HCT116 (cell line): ENCODE measurements at regions not wholly inside any gene's neighbourhood (a gene's known extent, or its start where the extent isn't known, plus 50 kb on each side); places are given as distances from the start of the nearest gene placed in this dataset.

Experiments used
- ATAC-seq: fragments of 200-7000 bp; cut with Tn5 transposase; 2 replicates; pipeline ENCODE4 v1.9.1; 2020; ENCODE audit warnings: mild to moderate bottlenecking, moderate library complexity
- BruUV-seq: library from RNA; stranded (reverse); fragments of 400-500 nt; replicated peaks from 2 replicates; lab custom pipeline; 2021; lab: Mats Ljungman, UMichigan
- CTCF ChIA-PET: fragments of 300-600 bp; sonication (Branson Sonifier 250); formaldehyde crosslinking; loops from one replicate; lab custom pipeline; 2021; ENCODE audit warnings: antibody characterized with exemption; lab: Charles Lee
- POLR2A ChIA-PET: fragments of 300-600, 350-600 bp; sonication (Branson Sonifier 250); formaldehyde crosslinking; loops from one replicate; lab custom pipeline; 2021; ENCODE audit warnings: antibody characterized with exemption; lab: Charles Lee
- RAD21 ChIA-PET, 2 experiments: fragments of 300-600 bp; sonication (Branson Sonifier 250); formaldehyde crosslinking; loops; one replicate each; lab custom pipeline; 2023; ENCODE audit warnings: low total read pairs in 2 of 2; ENCODE audit not compliant: uncharacterized antibody in 2 of 2, unreplicated experiment in 2 of 2, low non-redundant PET in 1 of 2; lab: Charles Lee
- DNase-seq: peaks from one replicate; pipeline ENCODE4 v3.0.0-alpha.2; 2010; ENCODE audit warnings: low read depth, low spot score
- H2AFZ ChIP-seq: fragments of 200-600 bp; shearing (Covaris generic), sonication (generic); 2 replicates; pipeline ENCODE4 v1.6.1; 2017; ENCODE audit warnings: low read depth, mixed run types, mixed read lengths, antibody characterized with exemption, low read length; ENCODE audit not compliant: poor library complexity, severe bottlenecking
- H3K27ac ChIP-seq: 2 replicates; pipeline ENCODE4 v1.5.1; 2012; ENCODE audit warnings: low read depth, low read length
- H3K27me3 ChIP-seq: fragments of 200-600 bp; sonication (generic); 2 replicates; pipeline ENCODE4 v1.6.1; 2016; ENCODE audit warnings: mixed run types, low read length, mixed read lengths; ENCODE audit not compliant: insufficient read depth
- H3K36me3 ChIP-seq, 2 experiments: fragments of 200-500 bp in 1 of 2; fragments of 200-600 bp in 1 of 2; sonication (Bioruptor generic) in 1 of 2; sonication (generic) in 1 of 2; 2 replicates each; pipeline versions ENCODE4 v1.5.1 to v1.6.1; 2014 to 2016; ENCODE audit warnings: low read length in 2 of 2, inconsistent platforms in 1 of 2, mixed read lengths in 1 of 2, mixed run types in 1 of 2; ENCODE audit not compliant: insufficient read depth in 2 of 2, control insufficient read depth in 1 of 2
- H3K4me1 ChIP-seq, 2 experiments: fragments of 200-600 bp in 1 of 2; sonication (generic) in 1 of 2; 2 replicates each; pipeline versions ENCODE4 v1.5.1 to v1.6.1; 2012 to 2017; ENCODE audit warnings: low read length in 2 of 2, inconsistent platforms in 1 of 2, mild to moderate bottlenecking in 1 of 2, mixed read lengths in 1 of 2, mixed run types in 1 of 2, moderate library complexity in 1 of 2; ENCODE audit not compliant: insufficient read depth in 2 of 2, control insufficient read depth in 1 of 2
- H3K4me2 ChIP-seq: fragments of 200-600 bp; sonication (generic); 2 replicates; pipeline ENCODE4 v1.6.1; 2017; ENCODE audit warnings: mixed run types, low read length, mixed read lengths
- H3K4me3 ChIP-seq, 2 experiments: fragments of 200-600 bp in 1 of 2; sonication (generic) in 1 of 2; replicated peaks in 1 of 2; 2 replicates each; pipeline ENCODE4 v1.5.1; 2011 to 2016; ENCODE audit warnings: low read length in 2 of 2, control low read depth in 1 of 2, low read depth in 1 of 2, mild to moderate bottlenecking in 1 of 2, mixed read lengths in 1 of 2, mixed run types in 1 of 2
- H3K79me2 ChIP-seq: fragments of 200-600 bp; sonication (generic); 2 replicates; pipeline ENCODE4 v1.6.1; 2017; ENCODE audit warnings: mild to moderate bottlenecking, mixed run types, low read length, moderate library complexity, mixed read lengths; ENCODE audit not compliant: insufficient read depth
- H3K9ac ChIP-seq: fragments of 200-600 bp; sonication (generic); 2 replicates; pipeline ENCODE4 v1.6.1; 2016; ENCODE audit warnings: low read length, mixed read lengths
- H3K9me2 ChIP-seq: fragments of 200-600 bp; sonication (generic), shearing (Covaris generic); 2 replicates; pipeline ENCODE4 v1.6.1; 2017; ENCODE audit warnings: mixed run types, mild to moderate bottlenecking, moderate library complexity; ENCODE audit not compliant: insufficient read depth
- H3K9me3 ChIP-seq, 2 experiments: fragments of 200-500 bp in 1 of 2; fragments of 200-600 bp in 1 of 2; sonication (Bioruptor generic) in 1 of 2; sonication (generic) in 1 of 2; 2 replicates each; pipeline ENCODE4 v1.6.1; 2014 to 2017; ENCODE audit warnings: low read length in 2 of 2, mixed read lengths in 2 of 2, inconsistent platforms in 1 of 2, low read depth in 1 of 2, mild to moderate bottlenecking in 1 of 2, mixed run types in 1 of 2, moderate library complexity in 1 of 2; ENCODE audit not compliant: control insufficient read depth in 1 of 2, insufficient read depth in 1 of 2
- H4K20me1 ChIP-seq: fragments of 200-600 bp; sonication (generic), shearing (Covaris generic); 2 replicates; pipeline ENCODE4 v1.6.1; 2017; ENCODE audit warnings: mixed run types, mild to moderate bottlenecking, moderate library complexity; ENCODE audit not compliant: insufficient read depth
- CEBPB ChIP-seq: IDR thresholded peaks from 2 replicates; pipeline ENCODE4 v1.6.1; 2012; ENCODE audit warnings: low read depth
- ELF1 ChIP-seq: IDR thresholded peaks from 2 replicates; pipeline ENCODE4 v1.6.1; 2012; ENCODE audit warnings: low read depth, borderline replicate concordance
- EZH2 ChIP-seq: fragments of 200-600 bp; sonication (generic); IDR thresholded peaks from 2 replicates; pipeline ENCODE4 v1.6.1; 2017; ENCODE audit warnings: antibody characterized with exemption, mixed run types
- JUND ChIP-seq: IDR thresholded peaks from 2 replicates; pipeline ENCODE4 v1.6.1; 2012
- POLR2A ChIP-seq: IDR thresholded peaks from 2 replicates; pipeline ENCODE4 v1.7.0; 2011; ENCODE audit warnings: borderline replicate concordance; ENCODE audit not compliant: insufficient read depth, insufficient read length; ENCODE audit errors: extremely low read depth
- SRF ChIP-seq: IDR thresholded peaks from 2 replicates; pipeline ENCODE4 v1.6.1; 2012; ENCODE audit warnings: low read depth
- TCF7L2 ChIP-seq: IDR thresholded peaks from 2 replicates; pipeline ENCODE4 v1.7.0; 2011; ENCODE audit warnings: borderline replicate concordance, inconsistent platforms; ENCODE audit not compliant: insufficient read depth, insufficient read length; ENCODE audit errors: extremely low read depth
- YY1 ChIP-seq: IDR thresholded peaks from 2 replicates; pipeline ENCODE4 v1.6.1; 2011; ENCODE audit warnings: low read length, low read depth, moderate library complexity, mild to moderate bottlenecking; ENCODE audit not compliant: insufficient replicate concordance; ENCODE audit errors: extremely low read depth
- ZBTB33 ChIP-seq: IDR thresholded peaks from 2 replicates; pipeline ENCODE4 v1.6.1; 2011; ENCODE audit warnings: mild to moderate bottlenecking, low read length, moderate library complexity; ENCODE audit not compliant: insufficient replicate concordance; ENCODE audit errors: extremely low read depth
- ZFX ChIP-seq: fragments of 450-650 bp; IDR thresholded peaks from 2 replicates; pipeline ENCODE4 v1.6.1; 2017
- ZNF274 ChIP-seq: fragments of 200-500 bp; sonication (Bioruptor generic); IDR thresholded peaks from 2 replicates; pipeline ENCODE4 v1.6.1; 2014; ENCODE audit warnings: mild to moderate bottlenecking, low read depth, low read length, inconsistent platforms
- intact Hi-C: fragments of 100-400 bp; cut with micrococcal nuclease; formaldehyde crosslinking; loops from 2 replicates; pipeline ENCODE4 v1.10.0; 2022
- TF ChIP-seq, protein P1 (sequence below), 3 experiments: fragments of 200-600 bp in 1 of 3; sonication (generic) in 1 of 3; IDR thresholded peaks in 2 of 3; conservative IDR thresholded peaks in 1 of 3; 2 replicates each; pipeline ENCODE4 v1.5.1; 2012 to 2017; ENCODE audit warnings: low read depth in 2 of 3, low read length in 2 of 3, antibody characterized with exemption in 1 of 3, borderline replicate concordance in 1 of 3, control low read depth in 1 of 3, mild to moderate bottlenecking in 1 of 3, mixed read lengths in 1 of 3, mixed run types in 1 of 3, moderate library complexity in 1 of 3; ENCODE audit not compliant: insufficient read depth in 1 of 3

DNA sequence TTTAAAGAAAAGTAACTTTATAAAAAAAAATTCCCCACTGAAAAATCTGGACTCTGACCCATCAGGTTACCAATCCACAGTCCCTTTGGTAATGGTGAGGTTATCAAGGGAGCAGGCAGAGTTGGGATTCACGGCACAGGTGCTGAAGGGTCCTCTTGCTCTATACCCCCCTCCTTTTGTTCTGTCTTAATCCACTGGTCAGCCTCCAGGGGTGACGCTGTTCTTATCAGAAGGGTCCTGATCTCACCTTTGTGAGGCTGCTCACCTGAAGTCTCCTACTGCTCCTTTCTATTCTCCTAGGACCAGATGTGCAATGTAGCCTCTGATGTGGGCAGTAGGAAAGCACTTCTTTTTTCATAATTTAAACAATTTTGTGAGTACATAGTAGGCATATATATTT is 80.6 kb upstream of the E2F8 start:
- Histone ChIP-seq H4K20me1 (no peaks in the 10 kb centered on the region), H3K9me2 (no peaks in the 10 kb centered on the region), H3K9me3 (no peaks in the 10 kb centered on the region), H3K27me3 (peaks cover 64% of the 10 kb centered on the region), H3K4me1 (no peaks in the 10 kb centered on the region), H3K9ac (no peak overlapping the region), H3K36me3 (no peaks in the 10 kb centered on the region), H2AFZ (no peak overlapping the region), H3K27ac (no peak overlapping the region), H3K79me2 (no peaks in the 10 kb centered on the region), H3K4me3 (no peak overlapping the region), H3K4me2 (no peak overlapping the region)
- TF ChIP-seq CEBPB: no peak
- no peak for TF ChIP-seq ELF1
- BruUV-seq: no TSS peak
- CTCF ChIA-PET: no interaction called here
- intact Hi-C loops: no loop called here
- RAD21 ChIA-PET: no interaction called here
- DNase-seq (no peak), ATAC-seq (no peak)
- POLR2A ChIA-PET: no interaction called here

- Histone ChIP-seq H3K79me2 (no peaks in the 10 kb centered on the region), H3K36me3 (no peaks in the 10 kb centered on the region), H3K4me1 (no peaks in the 10 kb centered on the region)
- TF ChIP-seq ELF1 (no peak), TCF7L2 (no peak), SRF (no peak), JUND (no peak), ZBTB33 (no peak), EZH2 (no peak), POLR2A (no peak), ZFX (no peak), YY1 (no peak), ZNF274 (no peak)
- TF ChIP-seq, protein P1, sequence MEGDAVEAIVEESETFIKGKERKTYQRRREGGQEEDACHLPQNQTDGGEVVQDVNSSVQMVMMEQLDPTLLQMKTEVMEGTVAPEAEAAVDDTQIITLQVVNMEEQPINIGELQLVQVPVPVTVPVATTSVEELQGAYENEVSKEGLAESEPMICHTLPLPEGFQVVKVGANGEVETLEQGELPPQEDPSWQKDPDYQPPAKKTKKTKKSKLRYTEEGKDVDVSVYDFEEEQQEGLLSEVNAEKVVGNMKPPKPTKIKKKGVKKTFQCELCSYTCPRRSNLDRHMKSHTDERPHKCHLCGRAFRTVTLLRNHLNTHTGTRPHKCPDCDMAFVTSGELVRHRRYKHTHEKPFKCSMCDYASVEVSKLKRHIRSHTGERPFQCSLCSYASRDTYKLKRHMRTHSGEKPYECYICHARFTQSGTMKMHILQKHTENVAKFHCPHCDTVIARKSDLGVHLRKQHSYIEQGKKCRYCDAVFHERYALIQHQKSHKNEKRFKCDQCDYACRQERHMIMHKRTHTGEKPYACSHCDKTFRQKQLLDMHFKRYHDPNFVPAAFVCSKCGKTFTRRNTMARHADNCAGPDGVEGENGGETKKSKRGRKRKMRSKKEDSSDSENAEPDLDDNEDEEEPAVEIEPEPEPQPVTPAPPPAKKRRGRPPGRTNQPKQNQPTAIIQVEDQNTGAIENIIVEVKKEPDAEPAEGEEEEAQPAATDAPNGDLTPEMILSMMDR (IDR thresholded peaks at IDR 0.05 in 2 of 3, conservative IDR thresholded peaks at IDR 0.05 in 1 of 3; ENCODE audit: borderline replicate concordance in 1 of 3, insufficient read depth in 1 of 3, low read depth in 2 of 3, low read length in 2 of 3): no peak
- TF ChIP-seq, all 23 proteins: peak for 0
- Histone ChIP-seq H3K9ac (no peak overlapping the region), H3K9me2 (no peaks in the 10 kb centered on the region), H3K27me3 (peaks cover 64% of the 10 kb centered on the region), H2AFZ (no peak overlapping the region), H3K27ac (no peak overlapping the region), H3K4me2 (no peak overlapping the region), H4K20me1 (no peaks in the 10 kb centered on the region), H3K9me3 (no peaks in the 10 kb centered on the region), H3K4me3 (no peak overlapping the region)
- no peak for DNase-seq
- ATAC-seq: no peak
- POLR2A ChIA-PET: no interaction called here
- intact Hi-C loops: no loop called here
- CTCF ChIA-PET: no interaction called here
- no TSS peak for BruUV-seq
- RAD21 ChIA-PET: no interaction called here
These were observed 80.1 kb upstream of the E2F8 start for GRCh38 chr11:19320827-19321226.
